Fibroblast of lung (primary cell): ENCODE measurements at regions not wholly inside any gene's neighbourhood (a gene's known extent, or its start where the extent isn't known, plus 50 kb on each side); places are given as distances from the start of the nearest gene placed in this dataset.

Source experiments
- EZH2 ChIP-seq: IDR thresholded peaks from 2 replicates; pipeline ENCODE4 v1.5.1; 2012; ENCODE audit warnings: low read length, control low read depth, mild to moderate bottlenecking; ENCODE audit errors: missing control alignments
- TF ChIP-seq, protein P1 (sequence below), 2 donors: IDR thresholded peaks in 1 of 2; conservative IDR thresholded peaks in 1 of 2; 1 replicate in 1 of 2; 2 replicates in 1 of 2; pipeline ENCODE4 v1.5.1; 2011 to 2012; ENCODE audit warnings: low read length in 2 of 2, control low read depth in 1 of 2, inconsistent platforms in 1 of 2, low read depth in 1 of 2, mild to moderate bottlenecking in 1 of 2

DNA sequence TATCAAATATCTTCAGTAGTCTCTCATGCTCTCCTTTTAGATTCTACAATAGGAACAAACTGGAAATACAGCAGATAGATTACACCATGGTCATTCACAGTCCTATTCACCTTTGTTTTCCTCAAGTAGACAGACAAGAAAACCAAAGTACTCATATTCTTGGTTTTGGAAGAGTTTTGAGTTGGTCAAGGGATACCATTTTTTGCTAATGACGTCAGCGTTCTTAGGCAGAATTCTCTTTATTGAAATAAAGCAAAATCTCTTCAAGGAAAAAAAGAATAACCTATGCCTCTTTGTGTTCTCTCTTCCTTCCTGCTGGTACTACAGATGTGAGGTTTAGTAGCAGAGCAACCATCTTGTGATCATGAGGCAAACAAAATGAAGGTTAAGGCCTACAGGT is 268.3 kb upstream of the PDZRN3 start:
- TF ChIP-seq, protein P1, sequence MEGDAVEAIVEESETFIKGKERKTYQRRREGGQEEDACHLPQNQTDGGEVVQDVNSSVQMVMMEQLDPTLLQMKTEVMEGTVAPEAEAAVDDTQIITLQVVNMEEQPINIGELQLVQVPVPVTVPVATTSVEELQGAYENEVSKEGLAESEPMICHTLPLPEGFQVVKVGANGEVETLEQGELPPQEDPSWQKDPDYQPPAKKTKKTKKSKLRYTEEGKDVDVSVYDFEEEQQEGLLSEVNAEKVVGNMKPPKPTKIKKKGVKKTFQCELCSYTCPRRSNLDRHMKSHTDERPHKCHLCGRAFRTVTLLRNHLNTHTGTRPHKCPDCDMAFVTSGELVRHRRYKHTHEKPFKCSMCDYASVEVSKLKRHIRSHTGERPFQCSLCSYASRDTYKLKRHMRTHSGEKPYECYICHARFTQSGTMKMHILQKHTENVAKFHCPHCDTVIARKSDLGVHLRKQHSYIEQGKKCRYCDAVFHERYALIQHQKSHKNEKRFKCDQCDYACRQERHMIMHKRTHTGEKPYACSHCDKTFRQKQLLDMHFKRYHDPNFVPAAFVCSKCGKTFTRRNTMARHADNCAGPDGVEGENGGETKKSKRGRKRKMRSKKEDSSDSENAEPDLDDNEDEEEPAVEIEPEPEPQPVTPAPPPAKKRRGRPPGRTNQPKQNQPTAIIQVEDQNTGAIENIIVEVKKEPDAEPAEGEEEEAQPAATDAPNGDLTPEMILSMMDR (conservative IDR thresholded peaks at IDR 0.05 in 1 of 2, IDR thresholded peaks at IDR 0.05 in 1 of 2; ENCODE audit: low read depth in 1 of 2, low read length in 2 of 2), result no peak
- TF ChIP-seq EZH2, result no peak
